ENCODE measurements at regions not wholly inside any gene's neighbourhood (a gene's known extent, or its start where the extent isn't known, plus 50 kb on each side); places are given as distances from the start of the nearest gene placed in this dataset.

DNA sequence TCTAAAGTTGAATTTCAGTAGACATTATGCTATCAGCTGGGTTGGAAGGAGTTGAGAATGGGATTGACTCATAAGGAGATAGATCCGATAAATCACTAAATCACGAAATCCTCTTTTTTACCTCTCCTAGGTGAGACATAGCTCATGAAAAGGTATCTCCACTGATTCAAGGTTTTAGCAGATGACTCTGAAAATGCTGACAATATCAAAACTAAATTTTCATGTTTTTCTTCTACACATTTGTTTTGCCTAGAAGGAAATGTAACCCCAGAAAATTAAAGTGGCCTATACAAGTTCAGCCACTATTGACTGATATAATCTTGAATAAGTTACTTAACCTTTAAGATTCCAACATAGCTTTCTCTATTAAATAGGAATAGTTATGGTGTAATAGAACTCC, 82.2 kb upstream of the VWDE start:
- Histone ChIP-seq H3K9me3 (ENCODE audit: control insufficient read depth in 1 of 2, insufficient read depth in 1 of 2, low read length in 2 of 2) (no peaks in the 10 kb centered on the region), H3K27me3 (ENCODE audit: control insufficient read depth in 1 of 2, insufficient read depth in 2 of 2, low read length in 2 of 2) (no peaks in the 10 kb centered on the region), H3K4me1 (ENCODE audit: insufficient read depth, low read length) (no peaks in the 10 kb centered on the region), H3K4me3 (ENCODE audit: low read length) (no peak overlapping the region), H3K36me3 (ENCODE audit: insufficient read depth, low read length) (no peaks in the 10 kb centered on the region), H3K27ac (ENCODE audit: low read depth in 1 of 2, low read length in 2 of 2) (no peak overlapping the region)
- ATAC-seq (ENCODE audit: poor library complexity) (no peak), DNase-seq (no peak)
- intact Hi-C loops (cut with DNase I, micrococcal nuclease): no loop called here
- no peak overlapping the region for H3K27ac Mint-ChIP-seq
- ChIA-PET POLR2A (no interaction called here), CTCF (no interaction called here)
- TF ChIP-seq, protein P1, sequence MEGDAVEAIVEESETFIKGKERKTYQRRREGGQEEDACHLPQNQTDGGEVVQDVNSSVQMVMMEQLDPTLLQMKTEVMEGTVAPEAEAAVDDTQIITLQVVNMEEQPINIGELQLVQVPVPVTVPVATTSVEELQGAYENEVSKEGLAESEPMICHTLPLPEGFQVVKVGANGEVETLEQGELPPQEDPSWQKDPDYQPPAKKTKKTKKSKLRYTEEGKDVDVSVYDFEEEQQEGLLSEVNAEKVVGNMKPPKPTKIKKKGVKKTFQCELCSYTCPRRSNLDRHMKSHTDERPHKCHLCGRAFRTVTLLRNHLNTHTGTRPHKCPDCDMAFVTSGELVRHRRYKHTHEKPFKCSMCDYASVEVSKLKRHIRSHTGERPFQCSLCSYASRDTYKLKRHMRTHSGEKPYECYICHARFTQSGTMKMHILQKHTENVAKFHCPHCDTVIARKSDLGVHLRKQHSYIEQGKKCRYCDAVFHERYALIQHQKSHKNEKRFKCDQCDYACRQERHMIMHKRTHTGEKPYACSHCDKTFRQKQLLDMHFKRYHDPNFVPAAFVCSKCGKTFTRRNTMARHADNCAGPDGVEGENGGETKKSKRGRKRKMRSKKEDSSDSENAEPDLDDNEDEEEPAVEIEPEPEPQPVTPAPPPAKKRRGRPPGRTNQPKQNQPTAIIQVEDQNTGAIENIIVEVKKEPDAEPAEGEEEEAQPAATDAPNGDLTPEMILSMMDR (IDR thresholded peaks at IDR 0.05): no peak
- H3K36me3 Mint-ChIP-seq (ENCODE audit: low read depth): no peaks in the 10 kb centered on the region
- H3K27me3 Mint-ChIP-seq: peaks cover 4% of the 10 kb centered on the region
- H3K4me3 Mint-ChIP-seq: no peak overlapping the region
- H3K9me3 Mint-ChIP-seq: no peaks in the 10 kb centered on the region
- peaks cover 17% of the 10 kb centered on the region for H3K4me1 Mint-ChIP-seq (ENCODE audit: low read depth)

DNA sequence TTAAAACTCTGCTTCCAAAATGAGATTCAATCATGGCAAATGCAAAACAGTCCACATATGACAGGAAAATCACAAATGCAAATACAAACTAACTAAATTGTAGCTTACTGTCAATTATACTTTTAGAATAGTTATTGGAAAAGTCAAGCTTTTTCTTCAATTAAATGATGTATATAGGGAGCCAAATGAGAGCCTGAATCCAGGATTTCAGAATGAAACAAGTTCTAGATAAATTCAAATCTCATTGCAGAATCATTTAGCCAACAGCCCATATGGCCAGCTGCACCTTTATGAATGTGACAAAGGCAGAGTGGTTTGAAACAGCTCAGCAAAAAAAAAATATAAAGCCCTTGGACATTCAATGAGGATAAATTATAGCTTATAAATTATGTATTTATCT, 82.2 kb upstream of the SCIN start:
- POLR2A ChIA-PET: no interaction called here
- intact Hi-C loops (cut with DNase I, micrococcal nuclease): loop anchor here in 1 of 2 experiments (2.0 kb wide), 1 partner anchor 98 kb away; no protein-coding TSS in a partner anchor
- no peaks in the 10 kb centered on the region for H3K36me3 Mint-ChIP-seq (ENCODE audit: low read depth)
- peaks cover 4% of the 10 kb centered on the region for H3K27me3 Mint-ChIP-seq
- H3K9me3 Mint-ChIP-seq: no peaks in the 10 kb centered on the region
- Histone ChIP-seq H3K36me3 (ENCODE audit: insufficient read depth, low read length) (no peaks in the 10 kb centered on the region), H3K9me3 (ENCODE audit: control insufficient read depth in 1 of 2, insufficient read depth in 1 of 2, low read length in 2 of 2) (no peaks in the 10 kb centered on the region), H3K27me3 (ENCODE audit: control insufficient read depth in 1 of 2, insufficient read depth in 2 of 2, low read length in 2 of 2) (no peaks in the 10 kb centered on the region), H3K27ac (ENCODE audit: low read depth in 1 of 2, low read length in 2 of 2) (no peak overlapping the region), H3K4me3 (ENCODE audit: low read length) (no peak overlapping the region), H3K4me1 (ENCODE audit: insufficient read depth, low read length) (no peaks in the 10 kb centered on the region)
- H3K4me1 Mint-ChIP-seq (ENCODE audit: low read depth): no peaks in the 10 kb centered on the region
- TF ChIP-seq, protein P1 (IDR thresholded peaks at IDR 0.05): no peak
- H3K4me3 Mint-ChIP-seq: no peak overlapping the region
- CTCF ChIA-PET: interaction anchor here (0.6 to 1.3 kb wide), 2 partner anchors 30 to 1582 kb away, joined by 3 to 4 read pairs; no protein-coding TSS in a partner anchor
- DNase-seq (no peak), ATAC-seq (ENCODE audit: poor library complexity) (no peak)
- no peak overlapping the region for H3K27ac Mint-ChIP-seq

DNA sequence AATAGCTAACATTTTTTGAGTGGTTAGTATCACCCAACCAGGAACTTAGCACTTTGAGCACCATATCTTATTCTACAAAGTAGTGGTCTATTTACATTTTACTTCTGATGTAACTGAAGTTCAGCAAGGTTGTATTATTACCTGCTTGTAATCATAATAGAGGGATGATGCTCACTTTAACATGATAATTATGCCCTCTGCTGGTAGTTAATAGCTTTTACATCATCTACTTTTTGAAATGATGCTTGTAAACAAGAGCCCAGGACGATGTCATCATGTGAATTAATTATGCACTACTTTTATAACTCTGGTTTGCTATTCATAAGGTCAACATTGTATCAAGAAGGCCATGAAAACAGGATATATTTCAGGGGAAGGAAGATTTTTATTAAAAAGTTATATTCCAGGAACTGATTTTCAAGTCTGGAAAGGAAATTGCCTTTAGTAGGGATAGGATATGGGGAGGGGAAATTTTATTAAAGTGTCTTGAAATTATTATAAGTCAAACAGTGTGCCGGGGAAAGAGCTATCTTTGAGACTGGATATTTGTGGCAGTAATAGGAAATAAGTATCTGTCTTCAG, 80.3 kb upstream of the SCIN start:
- no peaks in the 10 kb centered on the region for H3K36me3 ChIP-seq (ENCODE audit: insufficient read depth, low read length)
- Mint-ChIP-seq H3K9me3 (no peaks in the 10 kb centered on the region), H3K4me3 (no peak overlapping the region), H3K27me3 (peaks cover 4% of the 10 kb centered on the region), H3K4me1 (ENCODE audit: low read depth) (no peaks in the 10 kb centered on the region), H3K27ac (no peak overlapping the region), H3K36me3 (ENCODE audit: low read depth) (no peaks in the 10 kb centered on the region)
- POLR2A ChIA-PET: interaction anchor here (1.6 kb wide), 1 partner anchor 32 kb away, joined by 5 read pairs; no protein-coding TSS in a partner anchor
- H3K9me3 ChIP-seq (ENCODE audit: control insufficient read depth in 1 of 2, insufficient read depth in 1 of 2, low read length in 2 of 2): no peaks in the 10 kb centered on the region
- H3K27ac ChIP-seq (ENCODE audit: low read depth in 1 of 2, low read length in 2 of 2): no peak overlapping the region
- H3K4me3 ChIP-seq (ENCODE audit: low read length): no peak overlapping the region
- DNase-seq: peak in 3 of 14 experiments; percentile 39 to 43 (median 43)
- CTCF ChIA-PET: interaction anchor here (0.7 to 1.5 kb wide), 6 partner anchors 11 to 425 kb away, joined by 3 to 6 read pairs (median 3); no protein-coding TSS in a partner anchor
- intact Hi-C loops (cut with DNase I, micrococcal nuclease): loop anchor here (1.0 to 10.0 kb wide), 10 partner anchors 32 to 1065 kb away; partner anchors contain the start of gene THSD7A (in 1 of the 2)
- peak; percentile 49 for ATAC-seq (ENCODE audit: poor library complexity)
- no peaks in the 10 kb centered on the region for H3K27me3 ChIP-seq (ENCODE audit: control insufficient read depth in 1 of 2, insufficient read depth in 2 of 2, low read length in 2 of 2)
- TF ChIP-seq, protein P1 (IDR thresholded peaks at IDR 0.05): peak; percentile 59
- no peaks in the 10 kb centered on the region for H3K4me1 ChIP-seq (ENCODE audit: insufficient read depth, low read length)
